Stimulated activated CD8-positive, alpha-beta memory T cell treated with anti-CD3 and anti-CD28 coated beads, Interleukin-4, amount 100 ng/mL, for 48 hours (primary cell): ENCODE measurements at regions not wholly inside any gene's neighbourhood (a gene's known extent, or its start where the extent isn't known, plus 50 kb on each side); places are given as distances from the start of the nearest gene placed in this dataset.

Experiments
- DNase-seq: peaks from one replicate; pipeline ENCODE4 v3.0.0-alpha.2; 2020

DNA sequence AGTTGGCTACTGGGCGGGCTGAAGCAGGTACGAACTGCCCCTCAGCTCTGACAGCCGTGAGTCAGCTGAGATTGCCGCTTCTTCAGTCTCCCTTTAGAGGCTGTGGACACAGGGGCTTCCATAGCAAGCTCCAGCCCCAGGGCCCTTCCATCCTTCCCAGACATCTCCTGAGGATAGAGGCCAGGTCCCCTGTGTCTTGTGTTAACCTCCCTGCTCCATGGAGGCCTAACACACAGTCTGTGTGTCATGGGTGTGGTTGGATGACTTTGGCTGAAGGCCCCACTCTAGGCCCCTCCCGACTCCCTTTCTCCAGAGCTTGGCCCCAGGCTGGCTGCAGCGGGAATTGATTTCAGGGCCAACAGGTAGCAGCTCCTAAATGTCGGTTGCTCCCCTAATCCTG lies 116.1 kb upstream of the TLE3 start:
- no peak for DNase-seq

DNA sequence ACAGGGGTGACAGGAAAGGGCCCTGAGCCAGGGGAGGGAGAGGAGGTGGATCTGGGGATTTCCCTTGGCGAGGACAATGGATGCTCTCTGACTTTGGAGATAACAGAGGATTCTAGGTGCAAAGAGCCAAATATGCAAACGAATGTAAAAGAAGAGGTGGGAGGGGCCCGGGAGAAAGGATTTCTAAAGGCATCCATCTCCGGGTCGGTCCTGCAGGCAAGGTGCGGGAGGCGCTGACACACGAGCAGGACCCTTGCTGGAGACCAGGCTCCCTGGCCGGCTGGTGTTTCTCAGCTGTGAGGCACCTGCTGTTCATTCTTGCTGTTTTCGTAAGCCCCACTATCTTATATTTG lies 115.2 kb upstream of the TLE3 start:
- no peak for DNase-seq

DNA sequence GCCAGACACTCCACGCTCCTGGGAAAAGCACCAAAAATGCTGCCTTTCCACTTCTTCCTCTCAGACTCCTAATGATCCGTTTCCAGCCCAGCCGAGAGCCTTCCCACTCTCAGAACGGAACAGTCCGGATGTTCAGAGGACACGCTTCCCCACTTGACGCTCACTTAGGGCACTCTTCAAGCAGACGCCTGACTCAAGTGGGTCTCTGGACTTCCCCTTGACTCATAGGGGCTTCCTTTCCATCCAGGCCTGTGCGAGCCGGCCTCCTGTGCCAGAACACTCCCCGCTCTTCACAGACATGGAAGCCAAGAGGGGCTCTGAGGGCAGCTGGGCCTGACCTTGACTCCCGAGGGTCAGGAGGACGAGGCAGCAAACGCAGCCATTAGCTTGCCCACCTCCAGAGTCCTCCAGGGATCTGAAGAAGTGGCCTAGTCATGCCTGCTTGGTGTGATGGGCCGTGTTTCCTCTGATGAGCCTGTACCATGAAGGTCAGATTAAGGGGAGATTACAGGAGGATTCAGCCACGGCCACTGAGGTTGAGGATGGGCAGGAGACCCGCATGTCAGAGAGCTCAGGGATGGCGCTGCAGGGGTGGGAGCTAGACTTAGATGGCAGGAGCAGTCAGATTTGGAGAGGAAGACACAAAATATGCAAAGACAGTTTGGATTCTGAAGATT lies 114.7 kb upstream of the TLE3 start:
- no peak for DNase-seq

DNA sequence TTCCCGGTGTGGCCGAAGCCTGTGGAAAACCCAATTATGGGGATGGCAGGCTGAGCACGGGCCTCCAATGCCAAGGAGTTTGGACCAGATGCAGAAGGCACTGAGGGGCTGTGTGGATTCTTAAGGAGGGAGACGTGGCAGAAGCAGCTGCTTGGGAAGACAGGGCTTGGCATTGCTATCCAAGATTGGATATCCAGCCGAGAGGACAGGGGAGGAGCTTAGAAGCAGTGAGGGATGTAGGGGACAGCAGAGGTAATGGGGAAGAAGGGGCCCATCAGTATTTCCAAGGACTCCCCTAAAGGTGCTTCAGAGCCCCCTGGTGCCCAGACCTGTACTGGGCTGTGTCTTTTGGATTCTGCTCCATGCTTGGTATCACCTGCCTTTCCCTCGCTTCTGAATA lies 112.8 kb upstream of the TLE3 start:
- no peak for DNase-seq

DNA sequence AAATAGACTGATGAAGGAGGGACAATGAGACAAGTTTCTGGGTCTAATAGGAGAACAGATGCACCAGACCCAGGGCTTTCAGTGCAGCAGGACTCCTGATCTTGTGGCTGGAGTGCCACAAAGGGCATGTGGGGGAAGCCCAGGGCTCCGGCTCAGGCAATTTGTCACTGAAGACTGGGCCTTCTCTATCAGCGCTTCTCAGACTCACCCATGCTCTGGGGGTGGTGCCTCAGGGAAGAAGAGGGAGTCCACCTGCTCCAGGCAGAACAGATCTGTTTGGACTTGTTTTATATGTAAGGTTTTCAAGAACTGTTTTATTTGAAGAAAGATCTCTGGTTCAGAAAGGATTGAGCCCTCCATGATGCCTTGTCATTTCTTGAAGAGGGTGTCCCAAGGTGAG lies 112.4 kb upstream of the TLE3 start:
- DNase-seq, result no peak

DNA sequence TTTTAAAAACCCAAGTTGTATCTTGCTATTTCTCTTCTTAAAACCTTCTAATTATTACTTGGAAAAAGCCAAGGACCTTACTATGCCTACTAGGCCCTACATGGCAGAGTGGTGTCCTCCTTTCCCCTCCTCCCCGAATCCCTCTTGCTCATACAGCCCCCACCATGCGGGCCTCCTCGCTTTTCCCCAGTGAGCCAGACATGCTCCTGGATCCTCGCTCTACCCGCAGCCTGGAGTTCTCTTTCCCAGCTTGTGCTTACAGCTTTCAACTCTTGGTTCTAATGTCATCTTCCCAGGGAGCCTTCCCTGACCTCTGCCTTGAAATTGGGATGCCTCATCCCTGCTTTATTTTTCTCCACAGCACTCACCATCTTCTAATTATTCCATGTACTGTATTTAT lies 111.8 kb upstream of the TLE3 start:
- DNase-seq, result no peak

DNA sequence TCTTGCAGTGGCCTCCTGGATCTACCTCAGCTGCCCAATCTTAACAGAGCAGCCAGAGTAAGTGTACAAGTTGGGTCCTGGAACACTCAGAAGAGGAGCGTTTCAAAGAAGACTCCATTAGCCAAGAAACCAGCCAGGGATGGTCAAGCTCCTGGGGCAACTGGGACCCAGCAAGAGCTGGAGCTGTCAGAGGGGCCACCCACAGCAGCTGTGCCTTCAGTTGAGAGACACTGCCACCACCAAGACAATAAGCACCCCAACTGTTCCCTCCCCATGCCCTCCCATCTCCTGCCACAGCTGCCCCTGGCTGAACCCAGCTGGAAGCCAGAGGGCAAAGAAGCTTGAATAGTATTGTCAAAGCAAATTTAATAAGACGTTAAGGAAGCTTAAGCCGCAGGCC lies 110.6 kb upstream of the TLE3 start:
- DNase-seq, result no peak

DNA sequence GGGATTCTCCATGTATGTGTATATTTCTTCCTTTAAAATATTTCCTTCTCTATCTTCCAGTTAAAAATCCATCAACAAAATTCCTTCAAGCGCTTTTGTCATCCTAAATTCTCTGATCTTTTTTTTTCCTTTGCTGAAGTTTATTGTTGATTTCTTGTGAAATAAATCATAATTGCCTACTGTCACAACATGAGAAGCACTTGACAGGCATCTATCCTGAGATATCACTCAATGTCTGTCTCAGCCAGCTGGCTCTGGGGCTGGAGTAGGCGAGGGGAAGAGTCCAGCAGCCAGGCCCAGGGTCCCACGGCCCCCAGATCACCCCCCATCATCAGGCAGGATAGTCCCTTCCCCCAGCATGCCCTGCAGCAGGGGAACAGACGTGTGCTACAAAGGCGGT lies 109.0 kb upstream of the TLE3 start:
- DNase-seq, result no peak

DNA sequence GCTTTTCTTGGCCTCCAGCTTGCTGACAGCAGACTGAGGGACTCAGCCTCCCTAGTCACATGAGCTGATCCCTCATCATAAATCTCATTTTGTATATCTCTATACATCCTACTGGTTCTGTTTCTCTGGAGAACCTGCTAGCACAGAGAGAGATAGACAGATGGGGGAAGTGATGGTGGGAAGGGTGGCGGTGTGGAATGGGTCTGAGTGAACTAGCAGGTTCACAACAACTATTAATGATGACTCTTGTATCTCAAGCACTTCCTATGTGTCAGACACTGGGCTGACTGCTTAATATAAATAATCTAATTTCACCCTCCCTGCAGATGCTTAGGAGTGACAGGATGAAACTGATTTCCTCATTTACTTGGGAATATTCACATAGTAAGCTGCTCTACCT lies 106.9 kb upstream of the TLE3 start:
- DNase-seq, result no peak

DNA sequence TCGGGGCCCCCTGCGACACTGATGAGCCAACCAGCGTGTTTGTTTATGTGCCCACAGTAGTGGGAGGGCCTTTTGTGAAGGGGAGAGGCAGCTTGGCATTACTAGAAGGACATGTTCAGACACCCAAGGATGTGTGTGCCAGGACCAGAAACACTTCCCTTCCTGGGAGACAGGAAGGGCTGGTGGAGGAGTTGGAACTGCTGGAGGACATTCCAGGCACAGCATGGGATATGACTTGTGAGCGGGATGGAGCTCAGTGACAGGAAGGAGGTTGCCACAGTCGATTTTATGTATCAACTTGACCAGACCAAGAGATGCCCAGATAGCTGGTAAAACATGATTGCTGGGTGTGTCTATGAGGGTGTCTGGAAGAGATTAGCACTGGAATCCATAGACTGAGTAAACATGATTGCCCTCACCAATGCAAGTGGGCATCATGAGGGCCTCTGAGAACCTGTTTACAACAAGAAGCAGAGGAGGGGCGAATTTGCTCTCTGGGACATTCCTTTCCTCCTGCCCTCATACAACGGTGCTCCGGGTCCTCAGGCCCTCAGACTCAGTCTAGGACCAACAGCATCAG lies 106.4 kb upstream of the TLE3 start:
- no peak for DNase-seq

DNA sequence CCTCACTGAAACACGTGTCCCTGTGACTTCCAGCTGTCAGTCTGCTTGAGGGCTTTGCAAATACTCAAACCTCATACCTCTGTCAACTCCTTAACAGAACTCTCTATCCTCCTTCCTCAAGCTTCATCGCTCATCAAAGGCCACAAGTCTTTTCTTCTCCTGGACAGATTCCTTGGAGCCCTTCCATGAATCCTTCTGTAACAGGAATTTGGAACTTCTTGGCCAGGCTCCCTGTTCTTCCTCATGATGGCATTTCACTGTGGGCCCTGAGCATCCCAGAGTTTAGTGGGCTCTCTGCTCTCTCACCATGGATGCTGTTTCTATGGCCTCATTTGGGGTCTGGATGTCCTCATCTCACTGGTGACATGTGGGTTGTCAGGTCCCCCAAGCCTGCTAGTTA lies 105.0 kb upstream of the TLE3 start:
- no peak for DNase-seq

DNA sequence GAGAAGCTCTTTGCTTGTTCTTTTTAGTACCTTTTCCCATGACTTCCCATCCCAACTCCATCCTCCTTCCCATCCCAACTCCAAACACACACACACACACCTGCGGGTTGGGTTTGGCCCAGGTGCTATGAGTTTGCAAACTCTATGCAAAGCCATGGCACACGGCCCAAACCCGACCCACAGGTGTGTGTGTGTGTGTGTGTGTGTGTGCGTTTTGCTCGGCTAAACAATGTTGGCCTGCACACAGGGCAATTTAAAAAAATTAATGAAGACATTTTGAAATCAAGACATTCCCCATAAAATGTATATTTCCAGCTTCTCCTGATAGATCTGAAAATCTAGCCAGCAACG lies 103.7 kb upstream of the TLE3 start:
- no peak for DNase-seq

DNA sequence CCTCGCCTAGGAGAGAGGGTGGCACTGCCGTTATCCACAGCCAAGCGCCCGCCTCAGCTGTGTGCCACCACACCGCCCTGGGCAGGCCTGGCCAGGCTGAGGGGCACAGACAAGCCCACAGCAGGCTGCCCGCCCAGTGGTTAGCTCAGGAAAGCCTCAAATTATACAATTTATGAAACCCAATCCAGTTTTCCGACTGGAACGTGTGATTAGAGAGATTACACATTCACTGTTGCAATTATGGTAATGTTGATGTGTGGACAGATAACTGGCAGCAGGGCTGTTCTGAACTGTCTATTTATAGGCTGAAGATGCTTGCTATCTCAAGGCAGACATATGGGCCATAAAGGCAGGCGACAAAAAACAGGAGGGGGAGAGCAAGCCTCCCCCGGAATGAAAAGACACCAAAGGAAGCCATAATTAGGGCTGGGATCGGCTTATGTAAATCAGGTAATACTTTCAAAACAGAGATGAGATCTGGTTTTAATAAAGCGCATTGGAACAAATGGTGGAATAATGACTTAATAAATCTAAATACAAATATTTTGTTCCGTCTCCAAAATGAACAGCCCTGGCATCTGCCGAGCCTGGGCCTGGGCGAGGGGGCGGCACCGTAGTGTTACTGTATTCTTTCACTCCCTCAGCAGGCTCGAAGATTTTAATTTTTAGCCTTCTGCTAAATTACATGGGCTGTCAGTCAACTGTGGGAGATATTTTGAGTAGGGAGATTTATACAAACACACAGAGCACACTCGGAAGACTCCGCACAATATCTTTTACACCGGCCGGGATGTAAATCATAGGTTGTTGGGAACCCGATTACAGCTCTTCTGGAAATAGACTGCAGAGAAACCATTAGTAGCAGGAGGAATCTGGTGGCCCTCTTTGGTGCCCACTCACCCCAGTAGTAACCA lies 103.1 kb upstream of the TLE3 start:
- no peak for DNase-seq

DNA sequence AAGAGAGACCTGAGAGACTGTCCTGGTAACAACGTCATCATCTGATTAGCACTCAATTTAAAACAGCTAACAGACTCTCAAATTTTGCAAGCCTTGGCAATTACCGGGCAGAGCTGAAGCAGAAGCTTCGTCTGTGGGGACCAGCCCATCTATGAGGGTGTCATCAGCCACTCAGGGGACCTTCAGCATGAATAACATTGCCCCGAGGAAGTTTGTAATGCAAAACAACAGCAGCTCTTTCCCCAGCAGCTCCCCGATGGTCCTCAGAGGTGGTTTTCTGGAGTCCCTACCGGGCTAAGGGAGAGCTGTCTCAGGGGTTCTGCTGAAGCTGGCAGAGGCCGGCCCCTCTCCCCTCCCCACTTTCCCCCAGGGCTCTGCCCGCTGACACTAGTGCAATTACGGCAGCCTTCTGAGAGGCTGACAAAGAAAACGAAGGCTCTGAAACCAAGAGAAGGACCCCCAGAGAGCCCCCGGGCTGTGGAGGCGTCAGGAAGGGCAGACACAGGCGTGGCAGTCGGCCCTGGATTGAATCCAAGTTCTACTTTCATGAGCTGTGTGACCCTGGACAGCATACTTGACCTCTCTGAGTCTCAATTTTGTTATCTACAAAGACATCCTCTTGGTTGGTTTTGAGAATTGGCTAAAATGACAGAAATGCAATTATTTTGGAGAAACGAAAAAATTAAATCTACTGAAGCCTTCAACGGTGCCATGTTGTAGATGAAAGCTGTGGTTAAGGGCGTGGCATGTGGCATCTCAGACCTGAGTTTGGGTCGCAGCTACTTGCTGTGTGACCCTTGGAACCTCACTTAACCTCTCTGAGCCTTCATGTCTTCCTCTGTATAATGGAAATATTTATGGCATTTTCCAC lies 102.1 kb upstream of the TLE3 start:
- DNase-seq, result no peak

DNA sequence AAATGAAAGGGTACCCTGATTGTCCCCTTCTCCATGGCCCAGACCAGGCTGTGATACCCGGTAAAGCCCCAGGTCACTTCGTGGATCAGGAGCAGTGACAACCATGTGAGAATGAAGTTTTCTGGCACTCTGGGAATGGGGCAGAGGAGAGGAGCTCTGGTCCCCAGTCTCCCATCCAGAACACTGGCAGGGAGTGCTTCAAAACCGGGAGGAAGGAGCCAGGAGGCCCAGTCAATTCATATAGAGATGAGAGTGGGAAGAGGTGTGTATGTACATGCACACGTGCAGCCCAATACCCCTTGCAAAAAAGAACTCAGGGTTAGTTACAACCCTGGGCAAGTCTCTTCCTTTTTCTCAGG lies 101.4 kb upstream of the TLE3 start:
- DNase-seq, result no peak

DNA sequence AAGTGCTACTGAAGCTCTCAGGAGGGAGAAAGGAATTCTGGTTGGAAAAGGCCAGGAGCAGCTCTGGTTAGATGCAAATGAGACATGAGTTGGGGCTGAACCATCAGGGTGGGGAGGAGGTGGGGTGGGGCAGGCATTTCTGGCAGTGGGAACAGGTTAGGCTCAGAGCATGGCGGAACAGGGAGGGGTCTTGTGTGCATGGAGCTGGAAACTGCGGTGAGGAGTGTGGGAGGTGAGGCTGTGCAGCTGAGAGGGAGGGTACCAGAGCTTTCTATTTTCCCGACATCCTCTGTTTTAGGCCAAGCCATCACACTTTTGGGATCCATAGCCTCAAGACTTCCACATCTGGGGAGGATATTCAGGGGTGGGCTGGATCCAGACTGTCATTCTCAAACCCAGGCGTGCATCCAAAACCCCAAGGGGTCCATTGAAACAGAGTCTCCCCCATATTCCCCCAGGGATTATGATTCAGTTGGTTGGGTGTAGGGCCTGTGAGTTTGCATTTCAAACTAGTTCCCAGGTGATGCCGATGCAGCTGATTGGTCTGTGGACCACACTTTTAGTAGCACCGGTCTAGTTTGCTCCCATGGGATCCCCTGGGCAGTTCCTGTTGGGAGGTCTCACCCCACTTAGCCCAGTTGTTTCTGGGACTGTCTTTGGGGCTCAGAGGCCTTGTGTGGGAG lies 100.9 kb upstream of the TLE3 start:
- no peak for DNase-seq

DNA sequence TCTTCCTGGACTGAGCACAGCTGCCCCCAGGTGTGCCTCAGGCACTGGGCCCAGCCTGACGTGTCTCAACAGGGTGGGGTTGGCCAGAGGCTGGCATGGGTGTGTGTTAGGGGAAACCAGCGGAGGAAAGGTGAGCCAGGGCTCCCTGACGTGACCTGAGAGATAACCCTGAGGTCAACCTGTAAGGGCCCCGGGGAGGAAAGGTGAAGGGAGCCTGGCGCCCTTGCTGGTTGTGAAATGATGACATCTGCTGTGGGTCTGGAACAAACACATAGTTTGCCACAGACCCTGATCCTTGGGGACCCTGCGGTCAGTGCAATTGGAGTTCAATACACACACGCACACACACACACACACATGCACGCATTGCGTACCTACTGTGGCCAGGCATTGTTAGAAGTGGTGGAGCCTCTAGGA lies 100.2 kb upstream of the TLE3 start:
- no peak for DNase-seq

DNA sequence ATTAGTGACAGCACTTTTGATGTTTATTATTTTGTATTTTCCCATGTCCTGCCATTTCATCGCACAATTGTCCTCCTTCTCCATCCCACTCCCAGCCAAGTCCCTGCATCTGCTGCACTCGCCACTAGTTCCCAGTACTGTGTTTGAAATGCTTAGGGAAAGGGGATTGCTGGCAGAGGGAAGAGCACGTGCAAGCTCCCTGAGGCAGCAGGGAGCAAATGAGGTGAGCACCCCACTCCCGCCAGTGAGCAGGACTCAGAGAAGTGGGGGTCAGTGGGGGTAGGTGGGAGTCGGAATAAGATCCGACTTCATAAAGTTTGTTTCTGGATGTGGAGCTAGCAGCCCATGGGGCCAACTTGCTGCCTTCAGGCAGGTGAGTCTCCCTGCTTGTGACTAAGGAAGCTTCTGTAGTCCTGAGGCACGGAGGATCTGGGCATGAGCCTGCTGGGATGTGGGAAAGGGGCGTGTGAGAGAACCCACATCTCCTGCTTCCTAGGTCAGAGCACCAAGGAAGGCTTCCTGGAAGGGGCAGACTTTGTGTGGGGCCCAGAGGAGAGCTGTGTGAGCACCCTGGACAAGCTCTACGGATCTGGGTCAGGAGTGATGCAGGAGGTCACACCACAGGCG lies 99.7 kb upstream of the TLE3 start:
- DNase-seq, result no peak

DNA sequence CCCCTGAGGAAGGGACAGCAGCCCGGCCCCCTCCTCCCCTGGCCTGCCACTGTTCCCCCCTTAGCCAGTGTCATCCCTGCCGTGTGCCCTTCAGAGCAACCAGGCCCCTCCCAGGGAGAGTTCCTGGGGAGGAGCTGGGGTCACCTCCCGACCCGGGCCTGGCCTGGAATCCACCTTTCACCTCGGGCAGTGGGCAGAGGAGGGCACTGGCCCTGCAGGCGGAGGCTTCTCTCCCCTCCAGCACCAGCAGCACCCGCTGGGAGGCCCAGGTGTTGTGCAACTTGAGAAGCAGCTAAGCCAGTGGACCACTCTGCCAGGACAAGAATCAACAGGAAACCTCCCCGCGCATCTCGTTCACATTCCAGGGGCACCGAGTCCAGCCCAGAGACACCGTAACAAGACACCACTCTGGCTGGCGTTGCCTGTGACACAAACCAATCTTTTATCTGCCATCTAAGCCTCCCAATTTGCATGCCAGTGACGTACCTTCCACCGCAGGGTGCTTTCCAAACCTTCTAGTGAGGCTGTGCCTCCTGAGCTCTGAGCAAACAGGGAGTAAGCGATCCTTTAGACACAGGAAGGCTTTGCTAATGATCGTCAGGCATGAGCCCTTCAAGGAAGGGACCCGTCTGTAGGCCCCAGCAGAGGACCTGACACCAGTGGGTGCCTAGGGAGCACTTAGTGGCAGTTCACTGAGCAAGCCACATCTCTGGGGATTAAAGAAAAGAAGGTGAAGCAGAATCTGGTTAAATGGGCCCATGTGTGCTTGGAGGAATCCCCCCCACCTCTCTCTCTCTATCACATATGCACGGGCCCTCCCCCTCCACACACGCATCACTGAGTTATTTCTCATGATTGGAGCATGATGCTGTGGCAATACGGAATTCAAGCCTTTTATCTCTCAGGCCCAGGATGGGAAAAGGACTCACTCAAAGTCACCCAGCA lies 98.9 kb upstream of the TLE3 start:
- peak; percentile 71 for DNase-seq

DNA sequence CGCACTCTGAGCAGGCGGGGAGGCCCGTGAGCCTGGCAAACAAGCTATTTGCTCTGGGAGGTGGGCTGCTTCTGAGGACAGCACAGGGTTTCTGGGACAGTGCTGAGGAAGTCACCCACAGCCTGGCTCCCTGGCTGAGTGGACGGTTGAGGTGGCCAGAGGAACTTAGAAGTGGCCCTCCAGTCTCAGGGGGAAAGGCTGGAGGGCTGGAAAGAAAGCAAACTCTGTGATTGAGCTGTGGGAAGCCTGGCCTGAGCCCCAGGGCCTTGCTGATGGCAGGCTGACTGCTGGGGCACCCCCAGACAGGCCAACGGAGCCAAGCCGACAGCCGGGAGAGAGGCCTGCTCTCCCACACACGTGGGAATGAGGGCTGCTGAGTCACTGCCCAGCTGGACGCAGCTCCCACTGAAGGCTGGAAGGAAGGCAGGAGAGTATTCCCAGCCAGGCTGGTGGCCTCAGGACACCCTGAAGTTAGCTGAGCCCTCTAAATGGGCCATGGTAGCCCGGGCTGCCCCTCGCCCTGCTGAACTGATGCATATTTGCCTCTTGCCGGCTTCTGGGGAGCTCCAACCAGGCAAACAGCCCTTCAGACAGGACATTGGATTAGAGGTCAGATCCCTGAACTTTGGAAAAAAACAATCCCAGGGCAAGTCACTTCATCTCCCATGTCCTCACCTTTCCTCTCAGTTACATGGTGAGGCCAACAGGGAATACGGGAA lies 98.0 kb upstream of the TLE3 start:
- no peak for DNase-seq

DNA sequence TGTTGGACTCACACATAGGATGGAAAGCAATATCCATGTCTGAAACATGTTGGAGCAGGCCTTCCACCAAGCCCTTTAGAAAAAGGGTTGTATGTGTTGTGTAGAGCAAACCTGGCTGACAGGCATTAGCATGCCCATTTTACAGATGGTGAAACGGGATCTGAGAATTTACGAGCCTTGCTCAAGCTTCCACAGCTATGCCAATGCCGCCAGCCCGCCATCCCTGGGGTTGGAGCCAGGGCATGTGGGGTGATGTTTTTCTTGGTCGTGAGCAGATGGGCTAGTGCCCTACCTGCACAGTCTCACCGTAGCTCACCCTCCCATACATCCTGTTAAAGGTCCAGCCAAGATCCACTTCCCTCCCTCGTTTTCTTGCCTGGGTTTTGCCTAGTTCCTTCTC lies 97.5 kb upstream of the TLE3 start:
- no peak for DNase-seq
